HEK293 (cell line): ENCODE measurements at regions not wholly inside any gene's neighbourhood (a gene's known extent, or its start where the extent isn't known, plus 50 kb on each side); places are given as distances from the start of the nearest gene placed in this dataset.

Experiments
- CTCF ChIA-PET: fragments of 350-600 bp; formaldehyde crosslinking; extraction: SDS; loops from one replicate; lab custom pipeline; 2021; ENCODE audit warnings: antibody characterized with exemption; lab: Yijun Ruan, JAX
- POLR2A ChIA-PET: fragments of 300-600 bp; formaldehyde crosslinking; extraction: SDS; loops from one replicate; lab custom pipeline; 2020; ENCODE audit warnings: antibody characterized with exemption, inconsistent platforms; lab: Yijun Ruan, JAX
- H3K27ac ChIP-seq: fragments of 200-500 bp; sonication (Bioruptor generic); 2 replicates; pipeline ENCODE4 v1.5.1; 2014; ENCODE audit warnings: low read depth, low read length, control low read depth, inconsistent platforms; ENCODE audit errors: extremely low read depth
- H3K36me3 ChIP-seq, 2 experiments: fragments of 200-500 bp in 1 of 2; sonication (Bioruptor generic) in 1 of 2; 1 replicate in 1 of 2; 2 replicates in 1 of 2; pipeline ENCODE4 v1.5.1; 2014 to 2017; ENCODE audit warnings: inconsistent platforms in 2 of 2, low read length in 2 of 2; ENCODE audit not compliant: control insufficient read depth in 2 of 2, insufficient read depth in 1 of 2
- H3K4me1 ChIP-seq: fragments of 200-500 bp; sonication (Bioruptor generic); 2 replicates; pipeline ENCODE4 v1.5.1; 2014; ENCODE audit warnings: mild to moderate bottlenecking, low read length, inconsistent platforms; ENCODE audit not compliant: control insufficient read depth, insufficient read depth
- H3K4me3 ChIP-seq: 2 replicates; pipeline ENCODE4 v1.5.1; 2011; ENCODE audit warnings: low read depth, mild to moderate bottlenecking, control low read depth, low read length, moderate library complexity
- H3K9me3 ChIP-seq: fragments of 200-500 bp; sonication (Bioruptor generic); 2 replicates; pipeline ENCODE4 v1.5.1; 2014; ENCODE audit warnings: low read depth, low read length, inconsistent platforms; ENCODE audit not compliant: control insufficient read depth, insufficient read depth
- BCL11A ChIP-seq: fragments of 450-650 bp; formaldehyde crosslinking; IDR thresholded peaks from 2 replicates; pipeline ENCODE4 v1.5.1; 2016; ENCODE audit warnings: low read depth, missing biosample characterization, missing genetic modification characterization
- MEIS1 ChIP-seq: sonication (generic); formaldehyde crosslinking; IDR thresholded peaks from 2 replicates; pipeline ENCODE4 v1.8.1; 2022; ENCODE audit warnings: missing genetic modification reagents, mild to moderate bottlenecking, borderline replicate concordance
- OVOL3 ChIP-seq: fragments of 450-650 bp; formaldehyde crosslinking; IDR thresholded peaks from 2 replicates; pipeline ENCODE4 v1.5.1; 2016; ENCODE audit warnings: missing biosample characterization, missing genetic modification characterization
- SP2 ChIP-seq: fragments of 450-650 bp; formaldehyde crosslinking; IDR thresholded peaks from 2 replicates; pipeline ENCODE4 v1.5.1; 2016; ENCODE audit warnings: missing biosample characterization, missing genetic modification characterization
- YY1 ChIP-seq: fragments of 450-650 bp; formaldehyde crosslinking; IDR thresholded peaks from 2 replicates; pipeline ENCODE4 v1.5.1; 2018; ENCODE audit warnings: missing biosample characterization, missing genetic modification characterization
- YY2 ChIP-seq: fragments of 450-650 bp; formaldehyde crosslinking; IDR thresholded peaks from 2 replicates; pipeline ENCODE4 v1.5.1; 2016; ENCODE audit warnings: missing biosample characterization, missing genetic modification characterization
- ZBTB17 ChIP-seq: fragments of 450-650 bp; formaldehyde crosslinking; IDR thresholded peaks from 2 replicates; pipeline ENCODE4 v1.5.1; 2016; ENCODE audit warnings: missing biosample characterization, missing genetic modification characterization
- ZBTB21 ChIP-seq: fragments of 450-650 bp; formaldehyde crosslinking; IDR thresholded peaks from 2 replicates; pipeline ENCODE4 v1.5.1; 2017; ENCODE audit warnings: missing biosample characterization, missing genetic modification characterization
- ZNF10 ChIP-seq: fragments of 450-650 bp; formaldehyde crosslinking; IDR thresholded peaks from 2 replicates; pipeline ENCODE4 v1.5.1; 2017; ENCODE audit warnings: missing biosample characterization, missing genetic modification characterization
- ZNF132 ChIP-seq: fragments of 450-650 bp; formaldehyde crosslinking; IDR thresholded peaks from 2 replicates; pipeline ENCODE4 v1.5.1; 2017; ENCODE audit warnings: missing biosample characterization, missing genetic modification characterization, borderline replicate concordance
- ZNF146 ChIP-seq: fragments of 450-650 bp; formaldehyde crosslinking; IDR thresholded peaks from 2 replicates; pipeline ENCODE4 v1.5.1; 2016; ENCODE audit warnings: missing biosample characterization, missing genetic modification characterization
- ZNF155 ChIP-seq: fragments of 450-650 bp; formaldehyde crosslinking; IDR thresholded peaks from 2 replicates; pipeline ENCODE4 v1.5.1; 2016; ENCODE audit warnings: missing biosample characterization, missing genetic modification characterization
- ZNF157 ChIP-seq: fragments of 450-650 bp; formaldehyde crosslinking; IDR thresholded peaks from 2 replicates; pipeline ENCODE4 v1.5.1; 2016; ENCODE audit warnings: missing biosample characterization, missing genetic modification characterization
- ZNF184 ChIP-seq: fragments of 450-650 bp; IDR thresholded peaks from 2 replicates; pipeline ENCODE4 v1.5.1; 2018; ENCODE audit warnings: missing biosample characterization, mild to moderate bottlenecking, missing genetic modification characterization
- ZNF223 ChIP-seq: fragments of 450-650 bp; formaldehyde crosslinking; IDR thresholded peaks from 2 replicates; pipeline ENCODE4 v1.5.1; 2016; ENCODE audit warnings: missing biosample characterization, missing genetic modification characterization
- ZNF248 ChIP-seq: fragments of 450-650 bp; formaldehyde crosslinking; IDR thresholded peaks from 2 replicates; pipeline ENCODE4 v1.5.1; 2017; ENCODE audit warnings: missing biosample characterization, missing genetic modification characterization
- ZNF266 ChIP-seq: fragments of 450-650 bp; formaldehyde crosslinking; IDR thresholded peaks from 2 replicates; pipeline ENCODE4 v1.5.1; 2016; ENCODE audit warnings: missing biosample characterization, missing genetic modification characterization, low read depth
- ZNF311 ChIP-seq: fragments of 450-650 bp; formaldehyde crosslinking; IDR thresholded peaks from 2 replicates; pipeline ENCODE4 v1.5.1; 2017; ENCODE audit warnings: missing biosample characterization, missing genetic modification characterization, borderline replicate concordance
- ZNF350 ChIP-seq: fragments of 450-650 bp; formaldehyde crosslinking; IDR thresholded peaks from 2 replicates; pipeline ENCODE4 v1.5.0; 2017; ENCODE audit warnings: missing biosample characterization, mild to moderate bottlenecking, missing genetic modification characterization
- ZNF391 ChIP-seq: fragments of 450-650 bp; formaldehyde crosslinking; IDR thresholded peaks from 2 replicates; pipeline ENCODE4 v1.5.1; 2016; ENCODE audit warnings: low read depth, missing biosample characterization, missing genetic modification characterization, borderline replicate concordance
- ZNF433 ChIP-seq: fragments of 450-650 bp; formaldehyde crosslinking; IDR thresholded peaks from 2 replicates; pipeline ENCODE4 v1.5.1; 2016; ENCODE audit warnings: missing biosample characterization, missing genetic modification characterization, low read depth
- ZNF473 ChIP-seq: fragments of 450-650 bp; formaldehyde crosslinking; IDR thresholded peaks from 2 replicates; pipeline ENCODE4 v1.5.1; 2017; ENCODE audit warnings: missing biosample characterization, missing genetic modification characterization
- ZNF558 ChIP-seq: fragments of 450-650 bp; formaldehyde crosslinking; IDR thresholded peaks from 2 replicates; pipeline ENCODE4 v1.5.1; 2016; ENCODE audit warnings: missing biosample characterization, missing genetic modification characterization
- ZNF585B ChIP-seq: fragments of 450-650 bp; formaldehyde crosslinking; IDR thresholded peaks from 2 replicates; pipeline ENCODE4 v1.5.1; 2016; ENCODE audit warnings: missing biosample characterization, missing genetic modification characterization
- ZNF621 ChIP-seq: fragments of 450-650 bp; formaldehyde crosslinking; IDR thresholded peaks from 2 replicates; pipeline ENCODE4 v1.5.1; 2017; ENCODE audit warnings: missing biosample characterization, missing genetic modification characterization
- ZNF792 ChIP-seq: fragments of 450-650 bp; formaldehyde crosslinking; IDR thresholded peaks from 2 replicates; pipeline ENCODE4 v1.5.1; 2016; ENCODE audit warnings: missing biosample characterization, missing genetic modification characterization
- TF ChIP-seq, protein P1 (sequence below): fragments of 450-650 bp; formaldehyde crosslinking; IDR thresholded peaks from 2 replicates; pipeline ENCODE4; 2016; ENCODE audit warnings: missing biosample characterization, missing genetic modification characterization
- TF ChIP-seq, protein P2 (sequence below): IDR thresholded peaks from 2 replicates; pipeline ENCODE4 v1.6.1; 2011; ENCODE audit warnings: mild to moderate bottlenecking, low read depth, low read length, borderline replicate concordance
- TF ChIP-seq, protein P3 (sequence below): fragments of 450-650 bp; formaldehyde crosslinking; IDR thresholded peaks from 2 replicates; pipeline ENCODE4 v1.5.1; 2016; ENCODE audit warnings: missing biosample characterization, missing genetic modification characterization, low read depth
- TF ChIP-seq, protein P4 (sequence below): fragments of 450-650 bp; IDR thresholded peaks from 2 replicates; pipeline ENCODE4 v1.5.1; 2018; ENCODE audit warnings: missing biosample characterization, mild to moderate bottlenecking, missing genetic modification characterization
- TF ChIP-seq, protein P5 (sequence below): fragments of 450-650 bp; formaldehyde crosslinking; IDR thresholded peaks from 2 replicates; pipeline ENCODE4 v1.5.0; 2017; ENCODE audit warnings: missing biosample characterization, missing genetic modification characterization, borderline replicate concordance
- TF ChIP-seq, protein P6 (sequence below): fragments of 450-650 bp; formaldehyde crosslinking; IDR thresholded peaks from 2 replicates; pipeline ENCODE4 v1.5.1; 2016; ENCODE audit warnings: missing biosample characterization, missing genetic modification characterization

DNA sequence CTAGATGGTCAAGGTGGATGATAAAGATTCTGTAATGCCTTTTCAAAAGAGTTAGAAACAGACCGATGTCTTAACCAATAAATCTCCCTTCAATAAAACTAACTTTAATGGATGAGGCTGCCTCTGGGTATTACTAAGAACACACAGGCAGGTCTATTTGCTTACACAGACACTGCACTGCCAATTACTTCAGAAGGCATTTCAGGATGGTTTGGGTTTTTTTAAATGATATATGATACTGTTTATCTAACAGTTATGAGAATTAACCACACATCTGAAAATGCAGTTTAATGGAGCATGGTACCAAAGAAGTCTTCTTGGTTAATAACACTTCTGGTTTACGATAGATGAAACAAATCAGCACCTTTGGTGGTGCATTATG is 367.9 kb upstream of the GRAMD2B start (continued):
- TF ChIP-seq, protein P1, sequence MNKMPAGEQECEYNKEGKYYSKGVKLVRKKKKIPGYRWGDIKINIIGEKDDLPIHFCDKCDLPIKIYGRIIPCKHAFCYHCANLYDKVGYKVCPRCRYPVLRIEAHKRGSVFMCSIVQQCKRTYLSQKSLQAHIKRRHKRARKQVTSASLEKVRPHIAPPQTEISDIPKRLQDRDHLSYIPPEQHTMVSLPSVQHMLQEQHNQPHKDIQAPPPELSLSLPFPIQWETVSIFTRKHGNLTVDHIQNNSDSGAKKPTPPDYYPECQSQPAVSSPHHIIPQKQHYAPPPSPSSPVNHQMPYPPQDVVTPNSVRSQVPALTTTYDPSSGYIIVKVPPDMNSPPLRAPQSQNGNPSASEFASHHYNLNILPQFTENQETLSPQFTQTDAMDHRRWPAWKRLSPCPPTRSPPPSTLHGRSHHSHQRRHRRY = no peak
- no peak for TF ChIP-seq ZNF266 (tag by site-specific recombination)
- TF ChIP-seq ZNF132 = no peak
- no peak for TF ChIP-seq YY2 (tag by site-specific recombination)
- no peak for TF ChIP-seq ZNF558 (tag by site-specific recombination)
- TF ChIP-seq, protein P2, sequence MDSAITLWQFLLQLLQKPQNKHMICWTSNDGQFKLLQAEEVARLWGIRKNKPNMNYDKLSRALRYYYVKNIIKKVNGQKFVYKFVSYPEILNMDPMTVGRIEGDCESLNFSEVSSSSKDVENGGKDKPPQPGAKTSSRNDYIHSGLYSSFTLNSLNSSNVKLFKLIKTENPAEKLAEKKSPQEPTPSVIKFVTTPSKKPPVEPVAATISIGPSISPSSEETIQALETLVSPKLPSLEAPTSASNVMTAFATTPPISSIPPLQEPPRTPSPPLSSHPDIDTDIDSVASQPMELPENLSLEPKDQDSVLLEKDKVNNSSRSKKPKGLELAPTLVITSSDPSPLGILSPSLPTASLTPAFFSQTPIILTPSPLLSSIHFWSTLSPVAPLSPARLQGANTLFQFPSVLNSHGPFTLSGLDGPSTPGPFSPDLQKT = no peak
- TF ChIP-seq YY1 = no peak
- TF ChIP-seq ZNF585B = no peak
- no peak for TF ChIP-seq ZNF223 (tag by site-specific recombination)
- TF ChIP-seq ZNF184 (tag by site-specific recombination) = no peak
- TF ChIP-seq ZNF473 (tag by site-specific recombination) = no peak
- TF ChIP-seq, protein P3, sequence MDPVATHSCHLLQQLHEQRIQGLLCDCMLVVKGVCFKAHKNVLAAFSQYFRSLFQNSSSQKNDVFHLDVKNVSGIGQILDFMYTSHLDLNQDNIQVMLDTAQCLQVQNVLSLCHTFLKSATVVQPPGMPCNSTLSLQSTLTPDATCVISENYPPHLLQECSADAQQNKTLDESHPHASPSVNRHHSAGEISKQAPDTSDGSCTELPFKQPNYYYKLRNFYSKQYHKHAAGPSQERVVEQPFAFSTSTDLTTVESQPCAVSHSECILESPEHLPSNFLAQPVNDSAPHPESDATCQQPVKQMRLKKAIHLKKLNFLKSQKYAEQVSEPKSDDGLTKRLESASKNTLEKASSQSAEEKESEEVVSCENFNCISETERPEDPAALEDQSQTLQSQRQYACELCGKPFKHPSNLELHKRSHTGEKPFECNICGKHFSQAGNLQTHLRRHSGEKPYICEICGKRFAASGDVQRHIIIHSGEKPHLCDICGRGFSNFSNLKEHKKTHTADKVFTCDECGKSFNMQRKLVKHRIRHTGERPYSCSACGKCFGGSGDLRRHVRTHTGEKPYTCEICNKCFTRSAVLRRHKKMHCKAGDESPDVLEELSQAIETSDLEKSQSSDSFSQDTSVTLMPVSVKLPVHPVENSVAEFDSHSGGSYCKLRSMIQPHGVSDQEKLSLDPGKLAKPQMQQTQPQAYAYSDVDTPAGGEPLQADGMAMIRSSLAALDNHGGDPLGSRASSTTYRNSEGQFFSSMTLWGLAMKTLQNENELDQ = no peak
- TF ChIP-seq ZNF146 (tag by site-specific recombination) = no peak
- TF ChIP-seq ZNF248 (tag by site-specific recombination) = no peak
- TF ChIP-seq ZBTB21 (tag by site-specific recombination) = no peak
- no peak for TF ChIP-seq ZNF621 (tag by site-specific recombination)
- TF ChIP-seq ZNF391 (tag by site-specific recombination) = no peak
- TF ChIP-seq ZNF155 (tag by site-specific recombination) = no peak
- TF ChIP-seq OVOL3 (tag by site-specific recombination) = peak; percentile 97
- TF ChIP-seq, protein P4, sequence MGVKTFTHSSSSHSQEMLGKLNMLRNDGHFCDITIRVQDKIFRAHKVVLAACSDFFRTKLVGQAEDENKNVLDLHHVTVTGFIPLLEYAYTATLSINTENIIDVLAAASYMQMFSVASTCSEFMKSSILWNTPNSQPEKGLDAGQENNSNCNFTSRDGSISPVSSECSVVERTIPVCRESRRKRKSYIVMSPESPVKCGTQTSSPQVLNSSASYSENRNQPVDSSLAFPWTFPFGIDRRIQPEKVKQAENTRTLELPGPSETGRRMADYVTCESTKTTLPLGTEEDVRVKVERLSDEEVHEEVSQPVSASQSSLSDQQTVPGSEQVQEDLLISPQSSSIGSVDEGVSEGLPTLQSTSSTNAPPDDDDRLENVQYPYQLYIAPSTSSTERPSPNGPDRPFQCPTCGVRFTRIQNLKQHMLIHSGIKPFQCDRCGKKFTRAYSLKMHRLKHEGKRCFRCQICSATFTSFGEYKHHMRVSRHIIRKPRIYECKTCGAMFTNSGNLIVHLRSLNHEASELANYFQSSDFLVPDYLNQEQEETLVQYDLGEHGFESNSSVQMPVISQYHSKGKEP (tag by site-specific recombination) = peak; percentile 95
- TF ChIP-seq ZBTB17 (tag by site-specific recombination) = no peak

DNA sequence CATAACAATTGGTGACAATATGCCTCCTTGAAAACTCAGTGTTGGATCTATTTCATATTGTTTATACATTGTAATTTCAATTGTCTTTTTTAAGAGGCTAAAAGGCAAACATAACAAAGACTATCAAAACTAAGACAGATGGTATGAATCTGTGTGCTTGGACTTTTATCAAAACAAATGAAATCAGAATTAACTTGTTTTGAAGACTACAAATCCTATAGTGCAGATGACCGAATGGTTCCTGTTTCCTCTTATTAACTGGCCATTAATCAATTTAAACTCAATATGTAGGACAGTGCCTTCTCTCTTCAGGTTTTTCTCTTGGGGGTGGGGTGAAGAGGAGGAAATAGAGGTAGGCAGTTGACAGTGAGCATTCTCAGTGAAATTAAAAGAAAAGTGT is 366.9 kb upstream of the GRAMD2B start:
- CTCF ChIA-PET = no interaction called here
- Histone ChIP-seq H3K4me3 (no peak overlapping the region), H3K9me3 (no peaks in the 10 kb centered on the region), H3K36me3 (no peaks in the 10 kb centered on the region), H3K4me1 (peaks cover 24% of the 10 kb centered on the region), H3K27ac (no peak overlapping the region)
- POLR2A ChIA-PET = no interaction called here
- TF ChIP-seq ZNF10 (tag by site-specific recombination) (no peak), ZNF792 (no peak), ZNF433 (tag by site-specific recombination) (no peak), ZNF157 (tag by site-specific recombination) (no peak), MEIS1 (CRISPR knock-in tag) (no peak), ZNF311 (tag by site-specific recombination) (no peak), ZNF350 (tag by site-specific recombination) (no peak), BCL11A (tag by site-specific recombination) (no peak), SP2 (no peak)
- TF ChIP-seq, protein P5, sequence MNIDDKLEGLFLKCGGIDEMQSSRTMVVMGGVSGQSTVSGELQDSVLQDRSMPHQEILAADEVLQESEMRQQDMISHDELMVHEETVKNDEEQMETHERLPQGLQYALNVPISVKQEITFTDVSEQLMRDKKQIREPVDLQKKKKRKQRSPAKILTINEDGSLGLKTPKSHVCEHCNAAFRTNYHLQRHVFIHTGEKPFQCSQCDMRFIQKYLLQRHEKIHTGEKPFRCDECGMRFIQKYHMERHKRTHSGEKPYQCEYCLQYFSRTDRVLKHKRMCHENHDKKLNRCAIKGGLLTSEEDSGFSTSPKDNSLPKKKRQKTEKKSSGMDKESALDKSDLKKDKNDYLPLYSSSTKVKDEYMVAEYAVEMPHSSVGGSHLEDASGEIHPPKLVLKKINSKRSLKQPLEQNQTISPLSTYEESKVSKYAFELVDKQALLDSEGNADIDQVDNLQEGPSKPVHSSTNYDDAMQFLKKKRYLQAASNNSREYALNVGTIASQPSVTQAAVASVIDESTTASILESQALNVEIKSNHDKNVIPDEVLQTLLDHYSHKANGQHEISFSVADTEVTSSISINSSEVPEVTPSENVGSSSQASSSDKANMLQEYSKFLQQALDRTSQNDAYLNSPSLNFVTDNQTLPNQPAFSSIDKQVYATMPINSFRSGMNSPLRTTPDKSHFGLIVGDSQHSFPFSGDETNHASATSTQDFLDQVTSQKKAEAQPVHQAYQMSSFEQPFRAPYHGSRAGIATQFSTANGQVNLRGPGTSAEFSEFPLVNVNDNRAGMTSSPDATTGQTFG (tag by site-specific recombination) = no peak
- TF ChIP-seq, protein P6, sequence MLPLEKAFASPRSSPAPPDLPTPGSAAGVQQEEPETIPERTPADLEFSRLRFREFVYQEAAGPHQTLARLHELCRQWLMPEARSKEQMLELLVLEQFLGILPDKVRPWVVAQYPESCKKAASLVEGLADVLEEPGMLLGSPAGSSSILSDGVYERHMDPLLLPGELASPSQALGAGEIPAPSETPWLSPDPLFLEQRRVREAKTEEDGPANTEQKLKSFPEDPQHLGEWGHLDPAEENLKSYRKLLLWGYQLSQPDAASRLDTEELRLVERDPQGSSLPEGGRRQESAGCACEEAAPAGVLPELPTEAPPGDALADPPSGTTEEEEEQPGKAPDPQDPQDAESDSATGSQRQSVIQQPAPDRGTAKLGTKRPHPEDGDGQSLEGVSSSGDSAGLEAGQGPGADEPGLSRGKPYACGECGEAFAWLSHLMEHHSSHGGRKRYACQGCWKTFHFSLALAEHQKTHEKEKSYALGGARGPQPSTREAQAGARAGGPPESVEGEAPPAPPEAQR (tag by site-specific recombination) = no peak
